ENCODE measurements at regions not wholly inside any gene's neighbourhood (a gene's known extent, or its start where the extent isn't known, plus 50 kb on each side); places are given as distances from the start of the nearest gene placed in this dataset.
"Not testable (repeated sequence)": the region's sequence is repeated elsewhere in the genome, so short reads cannot be mapped to it uniquely, and the experiment has no call there.

DNA sequence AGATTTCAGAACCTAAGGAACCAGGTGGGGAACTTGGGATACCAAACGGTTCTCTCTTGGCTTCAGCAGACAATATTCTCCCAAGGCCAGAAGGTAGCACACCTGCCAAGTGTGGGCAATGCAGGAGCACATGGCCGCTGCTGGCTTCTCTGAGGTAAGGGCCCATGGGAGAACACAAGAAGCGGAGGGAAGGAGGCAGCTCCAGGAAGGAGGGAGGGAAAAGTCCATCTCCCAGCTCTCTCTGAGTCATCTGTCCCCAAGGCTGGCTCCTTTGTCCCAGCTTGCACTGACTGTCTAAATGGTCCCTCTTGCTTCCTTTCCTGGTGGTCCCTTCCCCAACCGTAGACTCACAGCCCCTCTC is 557.9 kb upstream of the CADM1 start:
- no peak for DNase-seq (ENCODE audit: low spot score)

DNA sequence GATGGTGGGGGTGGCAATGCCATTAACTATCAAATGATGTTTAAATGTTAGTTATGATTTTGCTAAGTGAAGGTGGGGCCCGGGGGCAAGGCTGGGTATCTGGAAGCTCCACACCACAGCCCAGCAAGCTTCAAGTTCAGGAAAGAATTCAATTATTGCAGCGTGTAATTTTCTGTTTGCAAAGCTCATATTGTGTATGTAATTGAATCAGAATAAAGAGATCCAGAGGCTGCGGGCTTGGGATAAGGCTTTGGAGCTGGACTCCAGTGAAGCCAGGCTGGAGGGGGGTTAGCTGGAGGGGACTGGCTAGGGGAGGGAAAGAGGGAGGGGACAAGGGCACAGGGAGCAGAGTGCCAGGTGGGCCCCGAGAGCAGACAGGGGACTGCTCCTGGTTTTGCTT is 557.1 kb upstream of the CADM1 start:
- DNase-seq (ENCODE audit: low spot score), result no peak

DNA sequence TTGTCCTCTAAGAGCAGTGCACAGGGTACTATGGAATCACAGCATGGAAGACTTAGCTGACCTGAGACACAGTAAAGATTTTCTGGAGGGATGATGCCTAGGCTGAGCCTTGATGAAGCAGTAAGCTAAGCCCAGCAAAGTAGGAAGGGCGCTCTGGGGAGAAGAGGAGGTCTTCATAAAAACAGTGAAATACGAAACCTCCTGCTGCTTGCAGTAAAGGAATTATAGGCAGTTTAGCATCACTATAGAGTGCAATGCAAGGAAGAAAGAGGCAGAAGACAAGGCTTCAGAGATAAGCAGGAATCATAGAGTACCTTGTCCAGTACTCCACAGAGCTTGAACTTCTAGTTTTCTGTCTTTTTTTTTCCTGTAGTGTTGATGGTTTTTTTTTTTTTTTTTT is 555.7 kb upstream of the CADM1 start:
- no peak for DNase-seq (ENCODE audit: low spot score)

DNA sequence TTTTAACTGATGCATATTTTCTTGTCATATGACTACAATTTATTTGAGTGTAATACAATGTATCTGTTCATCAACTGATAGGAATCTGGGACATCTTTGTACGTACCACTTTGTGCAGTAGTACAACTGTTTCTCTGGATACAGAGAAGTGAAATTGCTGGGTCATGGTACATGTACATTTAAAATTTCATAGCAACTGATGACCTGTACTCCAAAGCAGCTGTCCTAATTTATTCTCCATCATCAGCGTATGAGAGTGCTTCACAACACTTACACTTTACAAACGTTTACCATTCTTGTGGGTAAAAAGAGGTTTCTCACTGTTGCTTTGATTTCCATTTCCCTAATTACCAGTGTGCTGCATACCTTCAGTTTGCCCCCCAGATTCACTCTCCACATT is 552.8 kb upstream of the CADM1 start:
- DNase-seq (ENCODE audit: low spot score), result no peak

DNA sequence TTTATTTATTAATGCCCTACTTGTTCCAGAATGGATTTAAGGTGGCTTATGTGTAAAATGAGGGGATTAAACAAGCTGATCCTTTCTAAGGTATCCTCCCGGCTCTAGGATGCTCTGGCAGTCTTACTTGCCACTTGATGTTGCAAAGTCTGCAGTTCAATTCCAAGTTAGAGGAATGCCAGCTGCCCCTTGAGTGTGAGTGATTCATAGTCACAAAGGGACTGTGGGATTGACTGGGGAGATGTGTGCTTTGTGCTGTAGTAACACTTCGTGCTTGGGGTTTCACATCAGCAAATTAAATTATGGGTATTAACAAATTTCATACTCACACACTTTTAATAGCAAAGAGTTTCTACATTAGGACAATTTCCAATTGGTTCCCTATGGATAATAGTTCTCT is 550.8 kb upstream of the CADM1 start:
- no peak for DNase-seq (ENCODE audit: low spot score)

DNA sequence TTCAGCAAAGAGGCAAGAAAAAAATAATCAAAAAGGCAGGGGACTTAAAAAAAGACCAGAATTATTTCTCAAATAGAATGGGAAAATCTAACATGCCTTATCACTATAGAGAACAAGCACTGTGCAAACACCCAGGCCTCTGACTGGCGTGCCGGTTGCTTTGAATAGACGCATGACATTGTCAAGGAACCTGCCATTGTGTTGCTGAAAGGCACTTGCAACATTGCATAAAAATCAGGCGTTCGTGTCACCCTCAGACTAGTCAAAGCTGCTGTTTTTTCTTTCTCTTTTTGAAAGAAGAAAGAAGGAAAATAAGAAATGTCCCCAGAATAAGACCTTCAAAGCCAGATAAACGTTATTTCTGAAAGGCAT is 549.3 kb upstream of the CADM1 start:
- DNase-seq (ENCODE audit: low spot score), result peak; percentile 28

DNA sequence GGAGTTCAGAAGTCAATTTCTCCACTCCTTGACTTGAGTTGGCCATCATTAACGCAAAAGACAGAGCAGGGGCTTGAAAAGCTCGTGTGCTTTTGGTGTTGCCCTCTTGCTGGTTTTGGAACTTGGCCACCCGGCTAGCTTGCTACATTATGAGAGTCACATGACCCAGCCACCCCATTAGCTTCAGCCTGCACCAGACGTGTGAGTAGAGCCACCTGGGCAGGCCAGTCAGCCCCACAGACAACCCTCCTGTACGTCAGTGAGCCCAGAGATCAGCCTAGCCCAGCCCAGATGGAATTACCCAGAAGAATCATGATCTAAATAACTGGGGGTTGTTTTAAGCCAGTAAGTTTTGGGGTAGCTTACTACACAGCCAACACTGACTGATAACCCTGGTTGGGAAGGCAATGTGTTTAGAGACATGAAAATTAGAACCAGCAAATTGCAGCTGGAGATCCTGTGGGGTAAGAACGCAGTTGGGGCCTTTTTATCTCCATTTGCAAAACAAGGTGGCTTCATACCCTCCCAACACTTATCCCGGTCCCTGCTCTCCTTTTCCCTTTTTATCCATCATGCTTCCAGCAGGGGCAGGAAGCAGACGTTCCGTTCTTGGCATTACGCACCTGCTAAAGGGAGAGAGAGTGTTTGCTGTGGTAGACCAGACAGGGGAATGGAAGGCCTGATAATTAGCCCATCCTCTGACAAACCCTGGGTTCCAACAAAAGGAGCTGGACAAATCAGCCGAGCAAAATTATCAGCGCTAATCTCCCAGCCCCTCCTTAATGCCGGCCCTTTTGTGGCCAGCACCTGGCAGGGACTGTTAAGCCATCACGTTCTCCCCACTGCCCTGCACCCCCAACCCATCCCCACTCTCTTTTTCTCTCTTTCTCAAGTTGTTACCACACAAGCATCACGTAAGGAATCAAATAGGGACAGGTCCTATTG is 548.7 kb upstream of the CADM1 start:
- peak; percentile 43 for DNase-seq (ENCODE audit: low spot score)

DNA sequence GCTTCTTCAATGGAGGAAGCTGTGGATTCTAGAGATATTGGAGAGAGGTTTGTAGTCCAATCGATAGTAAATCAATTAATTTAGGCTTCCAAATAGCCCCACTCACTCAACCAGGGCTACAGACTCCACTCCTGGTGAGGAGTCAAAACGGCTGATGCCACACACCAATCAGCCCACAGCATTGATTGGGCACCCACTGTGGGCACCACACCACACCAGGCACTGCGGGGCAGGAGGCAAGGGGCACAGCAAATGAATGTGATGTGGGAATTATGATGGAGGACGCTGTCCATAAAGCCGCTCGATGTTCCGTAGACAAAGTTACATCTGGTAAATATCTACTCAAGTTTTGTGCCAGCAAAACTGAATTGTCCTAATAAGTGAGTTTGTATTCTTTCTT is 547.3 kb upstream of the CADM1 start:
- peak; percentile 81 for DNase-seq (ENCODE audit: low spot score)

DNA sequence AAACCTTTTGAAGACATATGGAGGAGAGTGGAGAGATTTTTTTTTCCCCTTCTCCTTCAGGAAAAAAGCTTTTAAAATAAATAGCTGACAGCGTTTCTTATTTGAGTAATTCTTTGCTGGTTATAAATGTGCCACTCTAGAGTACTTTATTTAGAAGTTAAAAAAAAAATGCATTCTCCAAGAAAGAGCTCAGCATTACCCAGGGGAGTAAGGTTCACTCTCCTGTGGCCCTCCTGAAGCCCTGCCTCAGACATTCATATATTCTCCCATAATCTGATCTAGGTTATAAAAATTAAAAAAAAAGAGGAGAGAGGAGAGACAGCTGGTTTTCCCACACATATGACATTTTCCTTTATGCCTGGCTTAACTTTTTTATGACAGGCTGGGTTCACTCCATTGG is 545.2 kb upstream of the CADM1 start:
- DNase-seq (ENCODE audit: low spot score), result no peak

DNA sequence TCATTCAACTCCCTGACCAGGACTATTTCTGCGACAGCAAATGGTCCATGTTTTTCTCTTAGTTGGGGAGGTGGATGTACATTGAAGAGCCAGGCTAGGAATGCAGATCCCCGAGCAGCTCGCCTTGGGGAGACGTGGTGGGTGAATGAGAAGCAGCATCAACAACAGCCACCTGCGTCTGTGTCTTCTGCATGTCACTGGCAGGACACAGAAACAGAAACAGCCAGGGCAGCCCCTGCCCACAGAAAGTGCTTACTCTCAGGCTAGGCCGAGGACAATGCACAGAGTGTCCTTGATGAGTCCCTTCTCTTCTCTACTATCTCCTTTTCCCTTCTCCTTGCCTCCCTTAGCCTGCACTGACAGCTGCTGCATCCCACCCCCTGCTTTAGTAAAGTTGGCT is 541.9 kb upstream of the CADM1 start:
- peak; percentile 71 for DNase-seq (ENCODE audit: low spot score)

DNA sequence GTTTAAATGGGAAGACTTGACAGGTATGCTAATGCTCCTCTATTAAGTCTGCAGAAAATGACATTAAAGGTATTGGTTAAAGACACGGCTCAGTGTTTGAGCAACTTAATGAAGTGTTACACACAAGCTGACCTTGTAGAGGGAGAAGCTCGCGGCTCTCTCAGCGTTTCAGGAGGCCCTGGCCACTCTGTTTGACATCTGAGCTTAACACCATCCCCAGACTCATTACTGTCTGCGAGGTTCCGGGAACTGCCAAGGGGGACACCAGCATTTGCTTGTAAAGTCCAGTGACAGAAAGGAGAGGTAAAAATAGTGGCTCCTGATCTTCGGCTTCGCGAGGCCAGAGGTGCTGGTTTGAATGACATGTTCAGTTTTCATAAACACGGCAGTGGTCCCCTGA is 540.7 kb upstream of the CADM1 start:
- DNase-seq (ENCODE audit: low spot score), result no peak

DNA sequence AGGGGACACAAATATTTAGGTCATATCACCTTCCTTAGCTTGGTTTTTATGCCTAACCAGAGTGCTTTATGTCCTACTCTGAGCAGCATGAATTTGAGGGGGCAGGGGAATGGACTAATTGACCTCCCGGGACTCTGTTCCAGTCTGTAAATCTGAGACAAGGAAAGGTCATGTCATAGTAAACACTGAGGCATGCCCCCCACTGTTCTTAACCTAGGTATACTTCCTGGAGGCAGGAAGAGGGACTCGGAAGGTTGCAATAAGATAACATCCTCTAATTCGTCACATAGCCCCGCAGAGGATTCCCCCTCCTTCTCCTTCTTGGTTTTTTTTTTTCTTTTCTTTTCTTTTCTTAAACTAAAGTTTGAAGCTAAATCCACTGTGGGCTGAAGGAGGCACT is 540.3 kb upstream of the CADM1 start:
- no peak for DNase-seq (ENCODE audit: low spot score)

DNA sequence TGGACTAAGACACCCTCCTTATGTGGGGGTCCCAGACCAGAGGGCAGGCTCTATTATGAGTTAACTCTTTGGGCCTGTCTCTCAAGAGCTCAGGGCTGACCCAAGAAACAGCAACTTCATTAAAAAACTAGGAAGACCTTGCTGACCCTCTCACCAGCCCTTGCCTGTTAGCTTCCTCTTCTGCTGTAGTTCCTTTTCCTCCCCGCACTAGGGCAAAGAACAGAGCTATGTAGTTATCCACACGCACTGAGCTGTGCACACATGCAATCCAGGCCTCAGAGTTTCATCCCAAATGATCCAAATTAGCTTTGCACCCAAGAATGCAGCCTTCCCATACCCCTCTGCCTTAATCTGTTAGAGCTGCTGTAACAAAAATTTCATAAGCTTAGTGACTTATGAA is 539.6 kb upstream of the CADM1 start:
- DNase-seq (ENCODE audit: low spot score), result no peak

DNA sequence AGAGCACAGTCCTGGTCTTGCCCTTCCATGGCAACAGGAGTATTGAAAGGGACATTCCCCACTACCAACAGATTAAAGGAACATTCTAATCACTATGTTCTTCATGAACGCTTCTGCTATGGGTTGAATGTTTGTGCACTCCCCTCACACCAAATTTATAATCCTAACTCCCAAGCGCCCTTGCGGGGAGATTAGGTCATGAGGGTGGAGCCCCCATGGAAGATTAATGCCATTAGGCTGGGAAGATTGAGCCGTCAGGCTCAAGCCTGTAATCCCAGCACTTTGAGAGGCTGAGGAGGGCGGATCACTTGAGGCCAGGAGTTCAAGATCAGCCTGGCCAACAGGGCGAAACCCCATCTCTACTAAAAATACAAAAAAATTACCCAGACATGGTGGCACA is 538.8 kb upstream of the CADM1 start:
- DNase-seq (ENCODE audit: low spot score), result not testable (repeated sequence)

DNA sequence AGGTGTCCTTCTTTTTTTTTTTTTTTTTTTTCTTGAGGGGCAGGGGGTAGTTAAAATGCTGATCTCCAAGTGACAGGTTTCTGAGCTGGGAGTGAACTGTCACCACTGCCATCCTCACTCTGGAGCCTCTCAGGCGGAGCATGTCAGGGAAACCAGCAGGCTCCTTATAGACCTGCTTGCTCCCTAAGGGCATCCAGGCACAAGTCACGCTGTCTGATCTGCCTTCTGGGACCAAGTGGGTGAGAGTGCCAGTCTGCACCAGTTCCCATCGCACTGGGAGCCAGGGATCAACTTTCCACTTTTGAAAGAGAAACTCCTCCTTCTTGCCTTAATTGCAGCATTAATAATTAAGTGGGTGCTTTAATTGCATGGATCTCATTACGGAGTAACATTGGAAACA is 537.9 kb upstream of the CADM1 start:
- no peak for DNase-seq (ENCODE audit: low spot score)

DNA sequence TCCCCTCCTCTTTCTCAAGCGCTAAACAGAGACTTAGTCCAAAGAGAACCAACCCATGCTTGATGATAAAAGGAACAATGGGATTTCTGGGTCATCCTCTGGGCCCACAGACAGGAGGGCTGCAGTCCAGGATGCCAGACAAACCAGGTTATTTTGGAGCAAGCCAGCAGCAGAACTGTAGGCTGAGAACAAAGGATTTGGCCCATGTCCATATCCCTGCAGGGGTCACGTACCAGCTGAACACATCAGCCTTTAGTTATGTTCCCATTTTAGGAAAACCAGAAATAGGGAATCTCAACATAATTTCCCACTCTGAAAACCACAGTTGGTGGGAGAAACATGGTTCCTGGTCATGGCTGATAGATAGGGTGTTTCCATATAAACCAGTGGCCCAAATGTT is 533.6 kb upstream of the CADM1 start:
- no peak for DNase-seq (ENCODE audit: low spot score)

DNA sequence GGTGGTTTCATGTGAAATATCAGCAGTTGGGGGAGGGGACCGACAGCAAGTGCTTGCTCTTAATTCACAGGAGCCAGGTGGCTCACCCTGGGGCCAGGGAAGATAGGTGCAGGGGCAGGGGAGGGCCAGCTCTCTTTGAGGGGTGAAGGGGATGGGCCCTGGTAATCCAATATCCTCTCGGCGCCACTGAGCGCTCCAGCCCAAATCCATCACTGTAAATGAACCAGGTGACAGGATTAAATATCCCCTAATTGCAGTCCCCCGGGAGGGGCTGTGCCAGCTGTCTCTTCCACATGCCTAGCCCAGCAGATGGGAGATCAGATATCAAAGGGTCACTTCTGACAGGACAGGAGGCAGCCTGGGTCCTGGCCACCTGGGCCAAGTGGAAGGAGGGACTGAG is 531.8 kb upstream of the CADM1 start:
- no peak for DNase-seq (ENCODE audit: low spot score)

DNA sequence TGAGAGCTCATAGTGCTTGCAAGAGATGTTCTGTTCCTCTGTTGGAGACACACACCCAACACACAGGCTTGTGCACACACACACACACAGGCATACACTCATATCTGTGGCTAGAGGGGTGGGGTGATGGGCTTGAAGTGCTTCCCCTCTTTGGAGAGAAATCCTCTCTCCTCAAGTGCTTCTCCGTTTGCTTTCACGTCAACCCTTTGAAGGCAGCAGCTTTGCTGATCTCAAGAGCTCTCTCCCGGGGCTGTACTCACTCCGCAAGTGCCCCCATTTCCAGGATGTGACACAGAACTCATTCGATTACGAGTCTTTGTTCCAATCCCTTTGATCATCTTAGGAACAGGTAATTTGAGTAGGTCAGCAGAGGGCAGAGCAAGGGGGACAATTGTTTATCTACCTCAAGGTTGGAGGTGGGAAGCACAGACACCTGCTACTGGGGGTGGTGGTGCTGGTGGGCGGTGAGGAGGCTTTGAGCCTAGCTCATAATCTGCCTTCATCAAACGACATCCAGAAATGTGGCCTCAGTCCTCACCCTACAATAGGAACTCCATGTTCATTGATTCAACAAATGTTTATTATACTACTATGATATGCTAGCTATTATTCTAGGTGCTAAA is 529.8 kb upstream of the CADM1 start:
- DNase-seq (ENCODE audit: low spot score), result no peak

DNA sequence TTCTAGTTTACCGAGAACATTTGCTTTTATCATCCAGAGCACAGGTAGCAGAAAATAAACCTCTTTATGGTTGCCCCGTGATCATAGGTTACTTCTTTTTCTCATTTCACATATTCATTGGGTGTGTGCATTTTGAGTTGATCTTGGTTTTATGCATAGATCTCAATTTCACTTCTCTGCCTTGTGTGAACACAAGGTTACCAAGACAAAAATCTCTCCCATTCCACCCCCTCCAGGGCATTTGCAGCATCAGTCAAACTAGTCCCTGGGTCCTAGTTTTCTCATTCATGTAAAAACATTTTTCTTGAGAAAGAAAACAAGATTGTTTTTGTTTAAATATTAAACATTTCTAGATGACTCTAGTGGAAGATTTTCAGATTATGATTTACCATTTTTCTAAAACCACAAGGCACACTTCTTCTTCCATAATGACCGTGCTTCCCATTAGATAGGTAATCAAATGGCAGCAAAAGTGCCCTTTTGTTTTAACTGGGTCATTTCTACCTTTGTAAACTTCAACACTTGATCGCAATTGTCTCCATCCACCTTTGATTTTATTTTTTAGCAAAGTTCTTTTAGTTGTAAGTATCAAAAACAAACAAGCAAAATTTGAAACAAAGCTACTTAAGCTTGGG is 526.6 kb upstream of the CADM1 start:
- DNase-seq (ENCODE audit: low spot score), result no peak

DNA sequence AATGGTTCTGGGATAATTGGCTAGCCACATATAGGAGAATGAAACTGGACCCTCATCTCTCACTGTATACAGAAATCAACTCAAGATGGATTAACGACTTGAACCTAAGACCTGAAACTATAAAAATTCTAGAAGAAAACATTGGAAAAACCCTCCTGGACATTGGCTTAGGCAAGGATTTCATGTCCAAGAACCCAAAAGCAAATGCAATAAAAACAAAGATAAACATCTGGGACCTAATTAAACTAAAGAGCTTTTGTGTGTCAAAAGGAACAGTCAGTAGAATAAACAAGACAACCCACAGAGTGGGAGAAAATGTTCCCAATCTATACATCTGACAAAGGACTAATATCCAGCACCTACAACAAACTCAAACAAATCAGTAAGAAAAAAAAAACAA is 524.3 kb upstream of the CADM1 start:
- not testable (repeated sequence) for DNase-seq (ENCODE audit: low spot score)

DNA sequence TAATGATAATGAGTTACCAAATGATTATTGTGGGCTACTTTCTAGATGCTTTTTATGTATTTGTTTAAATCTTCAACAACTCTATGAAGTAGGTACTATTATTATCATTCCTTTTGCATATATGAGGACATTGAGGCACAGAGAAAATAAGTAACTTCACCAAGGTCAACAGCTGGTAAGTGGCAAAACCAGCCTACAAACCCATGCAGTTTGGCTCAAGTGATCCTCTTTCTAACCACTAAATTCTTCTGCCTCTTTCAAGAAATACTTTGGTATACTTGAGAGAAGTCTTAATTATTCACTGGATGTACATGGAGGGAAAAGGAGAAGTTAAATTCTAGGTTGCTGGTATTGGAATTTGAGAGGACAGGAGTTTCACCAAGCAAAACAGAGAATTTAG is 495.2 kb upstream of the CADM1 start:
- DNase-seq (ENCODE audit: low spot score), result no peak

DNA sequence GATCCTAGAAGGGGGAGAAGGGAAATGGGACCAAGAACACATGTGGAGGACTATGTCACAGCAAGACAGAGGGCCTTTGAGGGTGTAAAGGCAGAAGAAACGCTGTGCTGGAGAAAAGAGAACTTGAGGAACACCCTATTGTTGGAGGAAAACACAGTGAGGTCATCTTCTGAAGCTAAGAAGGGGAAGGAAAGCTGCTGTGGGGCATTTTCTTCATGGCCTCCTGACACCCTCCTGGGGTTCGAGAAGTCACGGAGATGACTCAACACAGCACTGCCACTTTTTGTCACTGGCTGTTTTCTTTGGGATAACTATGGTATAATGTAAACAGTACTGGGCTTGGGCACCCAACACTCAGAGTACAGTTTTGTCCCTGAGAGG is 492.6 kb upstream of the CADM1 start:
- no peak for DNase-seq (ENCODE audit: low spot score)
